IPS-20b (cell line): ENCODE measurements at regions not wholly inside any gene's neighbourhood (a gene's known extent, or its start where the extent isn't known, plus 50 kb on each side); places are given as distances from the start of the nearest gene placed in this dataset.
"Not testable (repeated sequence)": the region's sequence is repeated elsewhere in the genome, so short reads cannot be mapped to it uniquely, and the experiment has no call there.

ENCODE experiments used
- H3K27ac ChIP-seq: one replicate; pipeline ENCODE4 v1.5.1; 2013; ENCODE audit warnings: low read length
- H3K27me3 ChIP-seq: 2 replicates; pipeline ENCODE4 v1.6.1; 2013; ENCODE audit warnings: mild to moderate bottlenecking, low read length, inconsistent platforms; ENCODE audit not compliant: insufficient read depth
- H3K36me3 ChIP-seq: 2 replicates; pipeline ENCODE4 v1.6.1; 2013; ENCODE audit warnings: low read depth, mild to moderate bottlenecking, inconsistent platforms, low read length, moderate library complexity; ENCODE audit not compliant: insufficient read depth
- H3K4me1 ChIP-seq: 2 replicates; pipeline ENCODE4 v1.6.1; 2013; ENCODE audit warnings: mild to moderate bottlenecking, control low read depth, inconsistent platforms, low read length, moderate library complexity; ENCODE audit not compliant: insufficient read depth
- H3K4me3 ChIP-seq: 2 replicates; pipeline ENCODE4 v1.5.1; 2013; ENCODE audit warnings: mild to moderate bottlenecking, low read length, inconsistent platforms
- H3K9ac ChIP-seq: 2 replicates; pipeline ENCODE4 v1.6.1; 2013; ENCODE audit warnings: low read depth, mild to moderate bottlenecking, inconsistent platforms, low read length, moderate library complexity
- H3K9me3 ChIP-seq: 2 replicates; pipeline ENCODE4 v1.6.1; 2013; ENCODE audit warnings: mild to moderate bottlenecking, low read depth, low read length, inconsistent platforms; ENCODE audit not compliant: insufficient read depth

GRCh38 chr7:52647046-52647445 lies 388.4 kb upstream of the POM121L12 start:
- H3K27ac ChIP-seq = no peak overlapping the region
- H3K9ac ChIP-seq = no peak overlapping the region
- no peaks in the 10 kb centered on the region for H3K4me1 ChIP-seq
- no peaks in the 10 kb centered on the region for H3K9me3 ChIP-seq
- no peaks in the 10 kb centered on the region for H3K36me3 ChIP-seq
- H3K4me3 ChIP-seq = no peak overlapping the region
- no peaks in the 10 kb centered on the region for H3K27me3 ChIP-seq

DNA sequence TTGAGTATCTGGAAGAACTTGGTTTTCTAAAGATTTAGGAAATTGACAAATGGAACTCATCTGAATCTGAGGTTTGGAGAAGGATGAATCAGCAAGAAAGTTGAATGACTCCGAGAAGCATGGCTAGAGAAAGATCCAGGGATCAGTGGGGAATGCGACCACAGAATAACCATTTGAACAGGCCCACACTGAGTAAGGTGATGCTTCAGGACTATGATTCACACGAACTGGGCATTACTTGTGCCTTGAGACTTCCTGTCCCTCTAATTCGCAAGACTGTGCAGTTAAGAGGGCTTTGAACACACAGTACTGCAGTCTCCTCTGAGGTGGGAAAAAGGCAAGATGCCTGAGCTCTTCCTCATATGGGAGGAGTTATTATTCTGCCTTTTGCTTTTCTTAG lies 395.5 kb upstream of the POM121L12 start:
- Histone ChIP-seq H3K4me1 (peaks cover 18% of the 10 kb centered on the region; the same call in 1 of the 2 replicates), H3K9me3 (no peaks in the 10 kb centered on the region), H3K4me3 (no peak overlapping the region), H3K27ac (no peak overlapping the region), H3K36me3 (no peaks in the 10 kb centered on the region), H3K27me3 (no peaks in the 10 kb centered on the region), H3K9ac (no peak overlapping the region; the same call in 1 of the 2 replicates)

GRCh38 chr7:52639126-52639525 lies 396.3 kb upstream of the POM121L12 start:
- Histone ChIP-seq H3K9me3 (no peaks in the 10 kb centered on the region), H3K27ac (no peak overlapping the region), H3K4me1 (peaks cover 20% of the 10 kb centered on the region; the same call in 1 of the 2 replicates), H3K36me3 (no peaks in the 10 kb centered on the region), H3K9ac (no peak overlapping the region), H3K4me3 (no peak overlapping the region), H3K27me3 (no peaks in the 10 kb centered on the region)

- peaks cover 16% of the 10 kb centered on the region; the same call in 1 of the 2 replicates for H3K4me1 ChIP-seq
Observed at GRCh38 chr7:52635021-52635420, 400.4 kb upstream of the POM121L12 start.

GRCh38 chr7:52620849-52621248 lies 414.6 kb upstream of the POM121L12 start:
- no peaks in the 10 kb centered on the region for H3K9me3 ChIP-seq
- H3K4me1 ChIP-seq = no peaks in the 10 kb centered on the region
- no peak overlapping the region for H3K4me3 ChIP-seq
- H3K27ac ChIP-seq = no peak overlapping the region
- no peak overlapping the region for H3K9ac ChIP-seq
- H3K27me3 ChIP-seq = no peaks in the 10 kb centered on the region
- H3K36me3 ChIP-seq = no peaks in the 10 kb centered on the region

More at GRCh38 chr7:52635021-52635420, 400.4 kb upstream of the POM121L12 start:
- no peak overlapping the region for H3K4me3 ChIP-seq
- no peak overlapping the region for H3K9ac ChIP-seq
- no peaks in the 10 kb centered on the region for H3K9me3 ChIP-seq
- no peak overlapping the region for H3K27ac ChIP-seq
- no peaks in the 10 kb centered on the region for H3K36me3 ChIP-seq
- H3K27me3 ChIP-seq = no peaks in the 10 kb centered on the region

DNA sequence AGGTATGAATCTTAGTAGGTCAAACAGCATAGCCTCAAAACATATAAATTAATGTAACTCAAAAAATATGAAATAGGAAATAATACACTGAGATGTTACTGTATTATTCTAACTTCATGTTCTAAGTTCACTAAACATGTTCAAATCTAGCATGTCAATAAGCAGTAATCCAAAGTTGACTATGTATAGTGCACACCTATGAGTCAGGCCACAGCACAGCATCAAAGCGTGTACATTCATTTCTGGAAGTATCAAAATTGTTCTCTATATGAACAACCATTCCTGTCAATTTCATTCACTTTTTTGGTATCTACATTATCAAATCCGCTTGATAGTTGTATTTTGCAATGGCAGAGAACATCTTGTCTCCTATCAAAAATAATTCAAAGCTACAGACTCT lies 418.9 kb upstream of the POM121L12 start:
- H3K4me1 ChIP-seq = no peaks in the 10 kb centered on the region
- H3K36me3 ChIP-seq = no peaks in the 10 kb centered on the region
- H3K27me3 ChIP-seq = no peaks in the 10 kb centered on the region
- no peak overlapping the region for H3K27ac ChIP-seq
- H3K9ac ChIP-seq = no peak overlapping the region
- no peak overlapping the region for H3K4me3 ChIP-seq
- no peaks in the 10 kb centered on the region for H3K9me3 ChIP-seq

DNA sequence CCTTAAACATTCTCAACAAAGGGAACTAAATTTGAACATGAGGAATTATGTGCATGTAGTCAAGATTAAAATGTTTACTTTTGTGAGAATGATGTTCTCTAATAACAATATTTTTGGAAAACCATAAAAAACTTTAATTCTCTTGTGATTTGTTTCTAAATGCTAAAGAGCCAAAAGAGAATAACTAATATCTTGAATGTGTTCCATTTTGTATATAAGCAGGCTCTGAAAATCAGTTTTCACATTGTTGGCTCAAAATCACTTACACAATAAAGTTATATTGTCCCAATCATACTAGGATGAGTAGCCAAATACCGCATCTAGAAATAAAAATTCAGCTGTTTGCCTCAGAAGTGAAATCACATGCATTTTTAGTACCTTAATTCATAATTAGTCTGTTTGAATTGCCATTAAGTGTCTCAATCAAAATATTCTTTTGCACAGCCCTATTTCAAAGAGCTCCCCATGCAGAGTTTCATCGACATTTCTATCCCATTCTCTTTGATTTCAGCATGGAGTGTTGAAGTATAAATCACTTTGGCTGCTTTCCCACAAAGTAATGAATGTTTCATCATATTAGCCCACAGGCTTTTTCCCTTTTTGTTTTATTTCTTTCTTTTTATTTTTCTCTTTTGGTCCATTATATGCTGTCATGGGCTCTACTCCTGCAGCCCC lies 420.3 kb upstream of the POM121L12 start:
- H3K4me1 ChIP-seq = no peaks in the 10 kb centered on the region
- H3K27me3 ChIP-seq = no peaks in the 10 kb centered on the region
- no peak overlapping the region for H3K27ac ChIP-seq
- H3K4me3 ChIP-seq = no peak overlapping the region
- H3K36me3 ChIP-seq = no peaks in the 10 kb centered on the region
- no peaks in the 10 kb centered on the region for H3K9me3 ChIP-seq
- H3K9ac ChIP-seq = no peak overlapping the region

DNA sequence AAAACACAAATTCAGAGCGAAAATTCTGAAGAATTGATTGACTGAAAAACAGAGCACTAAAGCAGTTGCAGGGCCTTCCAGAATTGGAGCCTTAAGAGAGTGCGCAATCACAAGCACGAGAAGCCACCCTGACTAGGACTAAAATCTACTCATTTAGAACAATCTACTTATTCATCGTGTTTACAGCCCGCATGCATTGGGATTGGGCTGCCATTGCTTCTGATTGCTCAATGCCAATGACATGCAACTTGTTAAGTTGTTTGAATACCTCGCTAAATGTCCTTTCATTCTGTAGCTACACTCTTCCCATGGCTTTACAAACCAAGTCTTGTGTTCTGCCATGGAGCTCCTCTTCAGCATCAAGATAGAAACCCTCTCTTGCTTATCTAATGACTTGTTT lies 425.9 kb upstream of the POM121L12 start:
- no peaks in the 10 kb centered on the region for H3K9me3 ChIP-seq
- H3K27ac ChIP-seq = no peak overlapping the region
- no peak overlapping the region for H3K9ac ChIP-seq
- H3K36me3 ChIP-seq = no peaks in the 10 kb centered on the region
- no peaks in the 10 kb centered on the region for H3K4me1 ChIP-seq
- H3K4me3 ChIP-seq = no peak overlapping the region
- no peaks in the 10 kb centered on the region for H3K27me3 ChIP-seq

DNA sequence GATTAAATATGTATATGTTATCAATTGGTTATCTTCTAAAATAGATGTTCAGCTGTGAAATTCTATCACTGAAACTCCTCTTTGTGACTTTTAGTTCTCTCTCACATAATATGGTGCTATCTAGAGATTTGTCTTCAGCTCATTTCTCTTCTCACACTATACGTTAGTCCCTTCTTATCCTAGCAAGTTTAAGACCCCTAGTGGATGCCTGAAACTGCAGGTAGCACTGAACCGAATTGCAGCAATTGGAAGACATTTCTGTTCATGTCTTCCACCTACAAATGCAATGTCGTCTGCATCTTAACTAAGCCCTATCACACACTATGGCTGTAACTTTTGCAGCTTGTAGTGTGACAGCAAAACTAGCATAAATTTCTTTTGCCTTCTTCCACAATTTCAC lies 442.7 kb upstream of the POM121L12 start:
- no peaks in the 10 kb centered on the region for H3K36me3 ChIP-seq
- peaks cover 14% of the 10 kb centered on the region; the same call in 1 of the 2 replicates for H3K9me3 ChIP-seq
- H3K27ac ChIP-seq = no peak overlapping the region
- H3K9ac ChIP-seq = no peak overlapping the region
- no peaks in the 10 kb centered on the region for H3K27me3 ChIP-seq
- H3K4me1 ChIP-seq = peaks cover 4% of the 10 kb centered on the region
- no peak overlapping the region for H3K4me3 ChIP-seq

DNA sequence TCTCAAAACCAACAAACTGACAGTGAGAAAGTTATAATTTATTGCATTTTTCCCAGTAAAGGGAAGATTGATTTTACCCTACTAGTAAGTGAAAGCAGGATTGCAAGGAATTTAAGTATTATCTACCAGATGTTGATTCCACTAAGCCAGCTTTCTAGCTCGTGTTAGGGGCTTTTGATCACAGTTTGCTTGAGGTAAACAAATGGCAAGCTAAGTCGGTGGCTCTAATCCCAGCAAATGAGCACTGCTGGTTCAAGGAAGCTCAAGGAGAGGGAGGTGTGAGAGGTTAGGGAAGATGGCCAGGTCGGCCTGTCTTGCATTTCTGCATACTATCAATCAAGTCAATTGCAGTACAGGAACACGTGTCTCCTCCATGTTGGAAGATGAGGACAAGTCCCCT lies 448.7 kb upstream of the POM121L12 start:
- Histone ChIP-seq H3K27me3 (no peaks in the 10 kb centered on the region), H3K36me3 (no peaks in the 10 kb centered on the region), H3K9ac (no peak overlapping the region), H3K4me1 (peaks cover 8% of the 10 kb centered on the region), H3K9me3 (no peaks in the 10 kb centered on the region), H3K27ac (no peak overlapping the region), H3K4me3 (no peak overlapping the region)

GRCh38 chr7:52584041-52584440 lies 451.4 kb upstream of the POM121L12 start:
- no peak overlapping the region for H3K27ac ChIP-seq
- no peak overlapping the region for H3K9ac ChIP-seq
- H3K27me3 ChIP-seq = no peaks in the 10 kb centered on the region
- H3K36me3 ChIP-seq = no peaks in the 10 kb centered on the region
- no peaks in the 10 kb centered on the region for H3K9me3 ChIP-seq
- H3K4me1 ChIP-seq = peaks cover 8% of the 10 kb centered on the region
- no peak overlapping the region for H3K4me3 ChIP-seq

DNA sequence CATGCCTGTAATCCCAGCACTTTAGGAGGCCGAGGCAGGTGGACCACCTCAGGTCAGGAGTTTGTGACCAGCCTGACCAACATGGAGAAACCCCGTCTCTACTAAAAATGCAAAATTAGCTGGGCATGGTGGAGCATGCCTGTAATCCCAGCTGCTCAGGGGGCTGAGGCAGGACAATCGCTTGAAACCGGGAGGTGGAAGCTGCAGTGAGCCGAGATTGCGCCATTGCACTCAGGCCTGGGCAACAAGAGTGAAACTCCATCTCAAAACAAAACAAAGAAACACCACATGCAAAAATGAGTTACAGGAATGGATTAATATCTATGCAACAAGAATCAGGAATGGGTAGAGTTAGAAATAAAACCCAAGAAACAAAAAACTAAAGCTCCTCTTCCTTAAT lies 462.3 kb upstream of the POM121L12 start:
- not testable (repeated sequence) for H3K27me3 ChIP-seq

More for the DNA sequence above, 462.3 kb upstream of the POM121L12 start:
- not testable (repeated sequence) for H3K4me3 ChIP-seq, H3K27ac ChIP-seq, H3K9me3 ChIP-seq, H3K36me3 ChIP-seq, H3K9ac ChIP-seq, H3K4me1 ChIP-seq
